DOHH2 (cell line): ENCODE measurements at regions not wholly inside any gene's neighbourhood (a gene's known extent, or its start where the extent isn't known, plus 50 kb on each side); places are given as distances from the start of the nearest gene placed in this dataset.

Source experiments
- H3F3A ChIP-seq: fragments of 200-600 bp; sonication (generic), shearing (Covaris generic); 2 replicates; pipeline ENCODE4 v1.6.0; 2016; ENCODE audit warnings: antibody characterized with exemption, mild to moderate bottlenecking; ENCODE audit not compliant: control insufficient read depth, insufficient read depth
- H3K27ac ChIP-seq: fragments of 200-600 bp; sonication (generic); 2 replicates; pipeline ENCODE4 v1.5.1; 2014; ENCODE audit warnings: low read depth, mild to moderate bottlenecking, low read length, moderate library complexity
- H3K27me3 ChIP-seq: fragments of 200-600 bp; sonication (generic); 2 replicates; pipeline ENCODE4 v1.6.1; 2014; ENCODE audit warnings: mild to moderate bottlenecking, low read length, mixed read lengths; ENCODE audit not compliant: control insufficient read depth
- H3K36me3 ChIP-seq: fragments of 200-600 bp; sonication (generic); 2 replicates; pipeline ENCODE4 v1.6.1; 2014; ENCODE audit warnings: mild to moderate bottlenecking, low read length, moderate library complexity, mixed read lengths; ENCODE audit not compliant: control insufficient read depth
- H3K4me1 ChIP-seq: fragments of 200-600 bp; sonication (generic); 2 replicates; pipeline ENCODE4 v1.6.1; 2014; ENCODE audit warnings: mild to moderate bottlenecking, low read length, mixed read lengths; ENCODE audit not compliant: control insufficient read depth
- H3K4me2 ChIP-seq: fragments of 200-600 bp; sonication (generic); 2 replicates; pipeline ENCODE4 v1.6.0; 2014; ENCODE audit warnings: mild to moderate bottlenecking, low read length, moderate library complexity
- H3K4me3 ChIP-seq: fragments of 200-600 bp; sonication (generic); 2 replicates; pipeline ENCODE4 v1.5.1; 2014; ENCODE audit warnings: mild to moderate bottlenecking, low read length, mixed read lengths
- H3K79me2 ChIP-seq: fragments of 200-600 bp; sonication (generic); 2 replicates; pipeline ENCODE4 v1.6.1; 2014; ENCODE audit warnings: mild to moderate bottlenecking, low read length, mixed read lengths; ENCODE audit not compliant: control insufficient read depth
- H3K9me2 ChIP-seq: fragments of 200-600 bp; sonication (generic); replicated peaks from 2 replicates; pipeline ENCODE4 v1.6.1; 2014; ENCODE audit warnings: mild to moderate bottlenecking, low read length, mixed read lengths; ENCODE audit not compliant: control insufficient read depth
- H3K9me3 ChIP-seq: fragments of 200-600 bp; sonication (generic); 2 replicates; pipeline ENCODE4 v1.6.1; 2014; ENCODE audit warnings: antibody characterized with exemption, low read length, mixed read lengths; ENCODE audit not compliant: control insufficient read depth, insufficient read depth
- H4K20me1 ChIP-seq: fragments of 200-600 bp; sonication (generic); 2 replicates; pipeline ENCODE4 v1.6.0; 2014; ENCODE audit warnings: low read depth, mild to moderate bottlenecking, antibody characterized with exemption, low read length, moderate library complexity; ENCODE audit not compliant: control insufficient read depth, insufficient read depth
- EZH2phosphoT487 ChIP-seq: fragments of 200-600 bp; sonication (generic); IDR thresholded peaks from 2 replicates; pipeline ENCODE4 v1.6.1; 2017; ENCODE audit warnings: borderline replicate concordance, mild to moderate bottlenecking, antibody characterized with exemption, low read length, moderate library complexity, mixed read lengths
- TF ChIP-seq, protein P1 (sequence below): fragments of 200-600 bp; sonication (generic); IDR thresholded peaks from one replicate; pipeline ENCODE4 v1.5.1; 2014; ENCODE audit warnings: antibody characterized with exemption, mild to moderate bottlenecking, low read depth, low read length; ENCODE audit not compliant: poor library complexity, severe bottlenecking

DNA sequence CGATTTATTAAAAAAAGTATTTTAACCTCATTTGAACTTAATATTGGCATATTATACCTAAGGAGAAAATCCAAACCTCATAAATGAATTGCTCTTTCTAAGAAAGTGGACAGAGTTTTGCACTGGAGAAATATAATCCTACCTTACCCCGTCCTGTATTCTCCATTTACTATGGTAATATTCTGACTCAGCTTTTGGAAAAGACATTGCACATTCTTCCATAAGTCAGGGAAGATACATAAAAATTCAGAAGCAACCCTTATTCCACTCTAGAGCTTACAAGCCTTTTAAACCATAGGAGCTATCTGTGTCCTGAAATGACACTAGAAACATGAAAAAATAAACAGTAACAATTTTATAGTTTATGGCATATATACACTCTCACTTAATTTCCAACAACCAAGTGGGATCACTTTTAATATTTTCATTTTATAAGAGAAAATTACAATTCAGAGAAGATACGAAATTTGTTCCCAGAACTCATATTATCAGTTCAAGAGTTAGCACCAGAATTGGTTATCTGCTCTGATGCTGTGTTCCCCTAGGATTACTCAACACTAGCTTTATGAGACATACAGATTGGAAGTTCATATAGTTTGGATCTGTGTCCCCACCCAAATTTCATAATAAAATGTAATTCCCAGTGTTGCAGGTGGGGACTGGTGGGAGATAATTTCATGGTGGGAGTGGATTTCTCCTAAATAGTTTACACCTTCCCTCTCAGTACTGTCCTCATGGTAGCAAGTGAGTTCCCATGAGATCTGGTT is 359.4 kb downstream of the ARAP2 start:
- no peak for TF ChIP-seq EZH2phosphoT487
- TF ChIP-seq, protein P1, sequence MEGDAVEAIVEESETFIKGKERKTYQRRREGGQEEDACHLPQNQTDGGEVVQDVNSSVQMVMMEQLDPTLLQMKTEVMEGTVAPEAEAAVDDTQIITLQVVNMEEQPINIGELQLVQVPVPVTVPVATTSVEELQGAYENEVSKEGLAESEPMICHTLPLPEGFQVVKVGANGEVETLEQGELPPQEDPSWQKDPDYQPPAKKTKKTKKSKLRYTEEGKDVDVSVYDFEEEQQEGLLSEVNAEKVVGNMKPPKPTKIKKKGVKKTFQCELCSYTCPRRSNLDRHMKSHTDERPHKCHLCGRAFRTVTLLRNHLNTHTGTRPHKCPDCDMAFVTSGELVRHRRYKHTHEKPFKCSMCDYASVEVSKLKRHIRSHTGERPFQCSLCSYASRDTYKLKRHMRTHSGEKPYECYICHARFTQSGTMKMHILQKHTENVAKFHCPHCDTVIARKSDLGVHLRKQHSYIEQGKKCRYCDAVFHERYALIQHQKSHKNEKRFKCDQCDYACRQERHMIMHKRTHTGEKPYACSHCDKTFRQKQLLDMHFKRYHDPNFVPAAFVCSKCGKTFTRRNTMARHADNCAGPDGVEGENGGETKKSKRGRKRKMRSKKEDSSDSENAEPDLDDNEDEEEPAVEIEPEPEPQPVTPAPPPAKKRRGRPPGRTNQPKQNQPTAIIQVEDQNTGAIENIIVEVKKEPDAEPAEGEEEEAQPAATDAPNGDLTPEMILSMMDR = no peak
- H3K79me2 ChIP-seq = no peaks in the 10 kb centered on the region
- H3K4me2 ChIP-seq = no peak overlapping the region
- no peak overlapping the region for H3K4me3 ChIP-seq
- no peaks in the 10 kb centered on the region for H3F3A ChIP-seq
- H3K9me2 ChIP-seq = no peaks in the 10 kb centered on the region
- H3K36me3 ChIP-seq = no peaks in the 10 kb centered on the region
- H4K20me1 ChIP-seq = no peaks in the 10 kb centered on the region
- no peak overlapping the region for H3K27ac ChIP-seq
- H3K9me3 ChIP-seq = no peaks in the 10 kb centered on the region
- H3K27me3 ChIP-seq = no peaks in the 10 kb centered on the region
- no peaks in the 10 kb centered on the region for H3K4me1 ChIP-seq

DNA sequence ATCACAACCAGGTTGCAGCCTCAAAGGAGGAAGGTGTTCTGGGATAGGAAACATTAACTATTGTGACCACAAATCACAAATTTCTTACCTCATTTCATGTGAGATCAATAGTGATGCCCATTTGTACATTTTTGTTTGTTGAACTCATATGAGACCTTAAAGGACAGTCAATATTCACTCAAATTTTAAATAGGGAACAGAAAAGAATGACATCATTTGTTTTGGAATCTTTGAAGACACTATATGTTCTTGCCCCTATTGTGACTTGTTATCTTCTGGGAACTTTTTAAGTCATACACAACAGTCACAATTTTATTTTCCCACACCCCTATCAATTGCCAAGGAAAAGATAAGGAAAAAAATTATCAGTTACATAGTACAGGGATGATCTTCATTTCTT is 346.5 kb downstream of the ARAP2 start:
- H3K4me2 ChIP-seq = no peak overlapping the region
- no peak overlapping the region for H3K4me3 ChIP-seq
- no peaks in the 10 kb centered on the region for H3K9me3 ChIP-seq
- no peaks in the 10 kb centered on the region for H3F3A ChIP-seq
- TF ChIP-seq, protein P1 = no peak
- TF ChIP-seq EZH2phosphoT487 = no peak
- H3K79me2 ChIP-seq = no peaks in the 10 kb centered on the region
- H3K9me2 ChIP-seq = no peaks in the 10 kb centered on the region
- no peaks in the 10 kb centered on the region for H3K4me1 ChIP-seq
- no peaks in the 10 kb centered on the region for H4K20me1 ChIP-seq
- H3K27me3 ChIP-seq = no peaks in the 10 kb centered on the region
- H3K27ac ChIP-seq = no peak overlapping the region
- no peaks in the 10 kb centered on the region for H3K36me3 ChIP-seq

DNA sequence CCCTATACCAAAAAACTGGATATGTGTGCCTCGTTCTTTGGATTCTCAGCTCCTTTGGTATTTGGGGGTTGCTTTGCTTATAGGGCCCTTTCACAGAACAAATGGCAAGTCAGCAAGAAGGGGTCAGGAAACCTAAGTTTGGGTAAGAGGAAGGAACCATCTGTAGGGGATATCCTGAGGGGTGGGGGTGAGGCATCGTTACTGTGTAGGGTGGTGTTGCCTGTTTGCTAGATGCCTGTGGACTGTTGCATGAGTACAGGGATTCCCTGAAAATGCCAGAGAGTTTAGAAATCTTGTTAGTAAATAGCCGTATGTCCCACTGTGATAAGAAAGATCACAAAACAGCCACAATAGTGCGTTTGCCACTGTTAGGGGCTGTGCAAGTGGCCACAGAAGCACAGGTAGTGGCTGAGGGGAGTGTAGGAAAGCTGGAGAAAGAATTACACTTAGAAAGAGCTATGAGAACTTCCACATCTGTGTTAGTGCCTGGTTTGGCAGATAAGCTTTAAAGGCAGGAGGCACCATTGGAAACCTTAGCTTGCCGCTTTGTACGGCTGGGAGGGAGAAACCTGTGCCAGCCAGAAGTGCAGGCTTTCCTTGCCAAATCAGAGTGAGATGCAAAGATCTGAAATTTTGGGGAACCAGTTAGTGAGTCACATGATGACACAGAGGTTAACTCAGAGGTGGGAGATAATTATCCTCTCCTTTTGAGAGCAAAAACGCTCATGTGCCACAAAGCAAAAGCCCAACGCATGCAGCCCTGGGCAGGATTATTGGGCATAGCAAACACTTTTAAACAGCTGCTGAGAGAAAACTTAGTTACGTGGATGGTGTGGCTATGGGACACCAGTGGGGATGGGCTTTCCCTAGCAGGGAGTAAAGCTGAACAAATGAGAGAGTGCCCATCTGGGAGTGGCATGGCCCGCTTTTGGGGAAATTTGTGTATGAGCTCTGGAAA is 343.7 kb downstream of the ARAP2 start:
- Histone ChIP-seq H4K20me1 (no peaks in the 10 kb centered on the region), H3K9me2 (no peaks in the 10 kb centered on the region), H3K4me1 (no peaks in the 10 kb centered on the region), H3K9me3 (no peaks in the 10 kb centered on the region), H3K4me2 (no peak overlapping the region), H3K79me2 (no peaks in the 10 kb centered on the region), H3K36me3 (no peaks in the 10 kb centered on the region), H3K27me3 (no peaks in the 10 kb centered on the region), H3K27ac (no peak overlapping the region), H3F3A (no peaks in the 10 kb centered on the region), H3K4me3 (no peak overlapping the region)
- TF ChIP-seq EZH2phosphoT487 = no peak
- TF ChIP-seq, protein P1 = no peak
